GM19372 (cell line): ENCODE measurements at regions not wholly inside any gene's neighbourhood (a gene's known extent, or its start where the extent isn't known, plus 50 kb on each side); places are given as distances from the start of the nearest gene placed in this dataset.
"Not testable (repeated sequence)": the region's sequence is repeated elsewhere in the genome, so short reads cannot be mapped to it uniquely, and the experiment has no call there.

ENCODE experiments used
- ATAC-seq: cut with Tn5 transposase; IDR thresholded peaks from one replicate; pipeline ENCODE4 v1.9.1; 2021; ENCODE audit warnings: mild to moderate bottlenecking, low read depth, moderate library complexity; ENCODE audit not compliant: unreplicated experiment

GRCh38 chr2:17460371-17461086 is 57.7 kb downstream of the RAD51AP2 start:
- no peak for ATAC-seq

DNA sequence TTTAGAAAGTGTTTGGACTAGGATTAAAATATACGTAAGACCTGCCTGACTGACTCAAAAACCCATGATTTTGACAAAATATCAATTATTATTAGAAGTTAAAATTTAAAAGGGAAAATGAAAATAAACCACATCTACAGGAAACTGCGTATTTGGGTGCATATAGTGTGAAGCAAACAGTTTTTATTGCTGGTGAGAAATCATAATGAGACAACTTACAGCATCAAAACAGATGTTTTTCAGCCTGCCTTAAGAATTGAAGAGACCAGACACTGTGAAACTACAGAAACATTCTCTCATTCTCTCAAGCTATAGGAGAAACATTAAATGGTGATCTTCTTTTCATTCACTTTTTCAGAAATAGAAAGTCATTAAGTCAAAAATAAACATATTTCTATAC is 62.9 kb downstream of the RAD51AP2 start:
- ATAC-seq, result no peak

DNA sequence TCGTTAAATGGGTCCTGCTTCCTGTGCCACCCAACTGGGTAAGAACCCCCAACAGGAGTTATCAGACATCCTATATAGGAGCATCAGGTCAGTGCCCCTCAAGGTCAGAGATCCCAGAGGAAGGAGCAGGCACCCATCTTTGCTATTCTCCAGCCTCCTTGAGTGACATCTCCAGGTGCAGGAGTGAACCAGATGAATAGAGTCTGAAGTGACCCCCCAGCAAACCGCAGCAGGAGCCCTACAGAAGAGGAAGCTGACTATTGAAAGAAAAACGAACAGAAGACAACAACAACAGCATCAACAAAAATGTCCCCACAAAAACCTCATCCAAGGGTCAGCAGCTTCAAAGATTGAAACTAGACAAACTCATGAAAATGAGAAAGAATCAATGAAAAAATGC is 72.0 kb downstream of the RAD51AP2 start:
- ATAC-seq, result not testable (repeated sequence)

GRCh38 chr2:17445744-17446143 is 72.5 kb downstream of the RAD51AP2 start:
- no peak for ATAC-seq

GRCh38 chr2:17442334-17442733 is 75.9 kb downstream of the RAD51AP2 start:
- no peak for ATAC-seq

- ATAC-seq, result no peak
Observed at GRCh38 chr2:17441790-17442189, 76.5 kb downstream of the RAD51AP2 start.

GRCh38 chr2:17441055-17441771 is 77.0 kb downstream of the RAD51AP2 start:
- ATAC-seq, result no peak

DNA sequence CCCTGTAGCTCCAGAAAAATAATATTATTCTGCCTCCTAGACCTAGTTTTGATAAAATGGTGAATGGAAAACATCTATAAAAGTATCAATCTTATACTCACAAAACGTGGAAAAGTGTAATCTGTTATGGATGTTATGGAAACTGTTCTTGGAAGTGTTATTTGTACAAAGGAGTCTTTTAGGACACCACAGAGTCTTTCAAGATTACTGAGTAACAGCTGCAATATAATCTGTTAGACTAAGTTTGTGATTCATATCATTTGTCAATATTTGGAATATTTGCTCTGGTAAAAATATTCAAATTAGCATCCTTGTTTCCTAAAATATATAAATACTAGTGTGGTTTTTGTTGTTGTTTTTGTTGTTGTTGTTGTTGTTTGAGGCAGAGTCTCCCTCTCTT is 87.9 kb downstream of the RAD51AP2 start:
- ATAC-seq, result no peak

- ATAC-seq, result no peak
Observed at GRCh38 chr2:17429130-17429529, 89.1 kb downstream of the RAD51AP2 start.

DNA sequence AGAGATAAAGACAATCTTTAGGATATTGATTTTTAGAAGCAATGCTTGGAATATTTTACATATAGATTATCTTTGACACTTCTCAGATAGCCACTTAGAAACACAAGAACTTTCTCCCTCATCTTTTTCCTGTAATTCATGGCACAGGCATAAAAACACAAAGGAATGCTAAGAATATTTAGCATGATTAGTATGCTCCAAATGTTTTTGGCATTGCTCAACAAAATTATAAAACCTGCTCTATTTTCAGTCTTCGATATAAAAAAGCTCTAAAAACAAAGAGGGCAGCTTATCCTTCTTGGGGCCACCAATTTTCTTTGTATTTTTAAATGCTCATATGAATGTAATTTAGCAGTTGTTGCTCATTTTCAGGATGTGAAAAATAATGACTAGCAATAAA is 90.8 kb downstream of the RAD51AP2 start:
- no peak for ATAC-seq

DNA sequence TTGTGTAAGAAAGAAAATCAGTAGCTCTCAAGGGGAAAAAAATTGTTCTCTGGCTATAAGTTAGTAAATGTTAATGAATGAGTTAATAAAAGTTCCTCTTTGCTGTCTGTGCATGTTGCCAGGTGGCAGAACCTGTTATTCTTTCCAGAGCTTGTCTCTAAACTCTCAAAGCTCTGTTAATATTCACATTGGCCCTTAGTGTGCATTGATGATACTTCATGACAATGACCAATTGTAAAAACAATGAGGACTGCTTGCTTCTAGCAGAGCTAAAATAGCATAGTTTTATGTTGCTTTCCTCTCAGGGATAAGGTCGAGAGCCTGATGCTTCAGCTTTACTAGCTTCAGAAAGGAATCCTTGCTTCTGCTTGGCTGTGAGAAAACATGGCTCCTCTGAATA is 91.5 kb downstream of the RAD51AP2 start:
- ATAC-seq, result no peak

- no peak for ATAC-seq
Observed at GRCh38 chr2:17422061-17422460, 96.2 kb downstream of the RAD51AP2 start.

- no peak for ATAC-seq
Observed at GRCh38 chr2:17416884-17417391, 101.3 kb downstream of the RAD51AP2 start.

GRCh38 chr2:17413036-17413435 is 105.2 kb downstream of the RAD51AP2 start:
- ATAC-seq, result no peak

- ATAC-seq, result no peak
Observed at GRCh38 chr2:17401096-17401495, 117.1 kb downstream of the RAD51AP2 start.

DNA sequence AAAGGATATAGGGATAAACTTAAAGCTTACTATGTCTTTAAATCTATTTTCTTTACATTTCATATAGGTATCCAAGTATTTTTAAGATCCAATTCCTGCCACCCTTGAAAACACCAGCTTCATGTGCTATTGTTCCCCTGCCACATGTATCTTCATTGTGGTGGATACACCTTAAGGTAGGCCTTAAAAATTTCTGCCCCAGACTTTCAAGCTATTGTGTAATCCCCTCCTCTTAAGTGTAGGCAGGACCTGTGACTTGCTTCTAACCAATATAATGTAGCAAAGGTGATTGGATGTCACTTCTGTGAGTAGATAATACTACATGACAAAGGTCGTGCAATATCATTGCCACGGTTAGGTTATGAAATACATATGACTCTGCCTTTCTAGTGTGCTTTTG is 119.5 kb downstream of the RAD51AP2 start:
- ATAC-seq, result no peak

- no peak for ATAC-seq
Observed at GRCh38 chr2:17388798-17389197, 129.4 kb downstream of the RAD51AP2 start.

GRCh38 chr2:17387591-17387990 is 130.6 kb downstream of the RAD51AP2 start:
- ATAC-seq, result no peak

DNA sequence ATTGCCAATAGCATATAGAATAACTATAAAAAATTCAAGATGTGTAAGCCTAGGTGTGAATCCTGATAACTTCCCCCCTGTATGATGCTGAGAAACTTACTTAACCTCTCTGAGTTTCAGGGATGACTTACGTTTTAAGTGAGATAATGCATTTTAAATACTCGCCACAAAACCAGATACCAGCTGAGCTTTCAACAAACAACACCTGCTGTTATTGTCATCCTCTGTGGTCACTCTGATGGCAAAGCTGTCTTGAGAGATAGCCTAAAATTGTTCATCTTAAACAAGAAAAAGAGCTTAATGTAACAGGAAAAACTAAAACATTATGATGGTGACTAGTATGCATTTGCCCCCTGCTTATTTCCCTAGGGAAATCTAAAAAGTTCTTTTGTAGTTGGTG is 131.5 kb downstream of the RAD51AP2 start:
- no peak for ATAC-seq

- no peak for ATAC-seq
Observed at GRCh38 chr2:17380003-17380402, 138.2 kb downstream of the RAD51AP2 start.

DNA sequence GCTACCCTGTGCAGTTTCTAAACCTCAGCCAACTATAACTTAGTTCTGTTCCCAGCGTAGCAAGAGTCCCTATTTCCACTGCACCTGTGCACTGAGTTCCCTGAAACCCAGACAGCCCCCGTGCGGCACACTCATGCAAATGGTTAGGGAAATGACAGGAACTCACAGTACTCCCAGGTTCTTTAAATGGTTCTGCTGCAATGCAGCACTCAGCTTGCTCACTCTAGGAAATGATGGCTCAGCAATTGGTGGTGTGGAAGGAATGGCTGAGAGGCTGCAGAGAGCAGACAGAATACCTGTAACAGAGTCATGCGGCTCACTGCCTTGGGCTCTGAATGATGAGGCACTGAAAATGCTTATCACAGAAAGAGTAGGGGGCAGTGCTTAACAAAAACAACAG is 143.0 kb downstream of the RAD51AP2 start:
- ATAC-seq, result no peak

- ATAC-seq, result no peak
Observed at GRCh38 chr2:17373741-17374140, 144.5 kb downstream of the RAD51AP2 start.
